ENCODE measurements at regions not wholly inside any gene's neighbourhood (a gene's known extent, or its start where the extent isn't known, plus 50 kb on each side); places are given as distances from the start of the nearest gene placed in this dataset.
A peak's percentile ranks its signal among the peaks of the same experiment; 100 is the strongest.

DNA sequence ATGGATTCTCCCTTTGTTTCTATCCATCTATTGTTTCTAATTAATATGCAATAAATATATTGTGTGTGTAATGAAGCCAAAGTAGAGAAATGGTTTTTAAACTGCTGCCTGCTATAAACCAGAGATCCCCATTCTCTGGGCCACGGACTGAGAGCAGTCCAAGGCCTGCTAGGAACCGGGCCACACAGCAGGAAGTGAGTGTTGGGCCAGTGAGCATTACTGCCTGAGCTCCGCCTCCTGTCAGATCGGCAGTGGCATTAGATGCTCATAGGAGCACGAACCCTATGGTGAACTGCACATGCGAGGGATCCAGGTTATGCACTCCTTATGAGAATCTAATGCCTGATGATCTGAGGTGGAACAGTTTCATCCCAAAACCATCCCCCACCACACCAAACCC lies 85.2 kb upstream of the POMGNT2 start:
- Histone ChIP-seq H3K9me1 (ENCODE audit: insufficient read depth, low read length) (peaks cover 30% of the 10 kb centered on the region), H3K4me2 (ENCODE audit: low read depth, low read length) (no peak overlapping the region), H3K4ac (ENCODE audit: low read depth, low read length) (peak overlapping the region; percentile 95), H2AK5ac (ENCODE audit: low read depth, low read length) (peak overlapping the region; percentile 98; the same call in 1 of the 2 replicates), H3K36me3 (ENCODE audit: control insufficient read depth, insufficient read depth, low read length) (no peaks in the 10 kb centered on the region), H4K20me1 (ENCODE audit: insufficient read depth, low read length) (no peaks in the 10 kb centered on the region), H3K79me1 (ENCODE audit: low read depth in 1 of 2, low read length in 2 of 2) (peaks cover 0 to 27% of the 10 kb centered on the region in 2 experiments; a peak in 2 of 4 replicates), H3K56ac (ENCODE audit: extremely low read depth, insufficient read depth, low read length) (peak overlapping the region; percentile 58; the same call in 1 of the 2 replicates), H3K27me3 (ENCODE audit: control insufficient read depth, insufficient read depth, low read length) (no peaks in the 10 kb centered on the region), H3K9me3 (ENCODE audit: control insufficient read depth, insufficient read depth, low read length) (no peaks in the 10 kb centered on the region), H2BK20ac (ENCODE audit: low read depth, low read length) (peak overlapping the region; percentile 91), H3K9ac (ENCODE audit: low read depth, low read length) (0 out of 2 replicates have a peak overlapping the region, but pooled peaks have one; percentile 0), H2BK5ac (ENCODE audit: low read depth, low read length, poor library complexity, severe bottlenecking) (peak overlapping the region; percentile 91), H3K27ac (ENCODE audit: insufficient read depth, low read length) (peak overlapping the region; percentile 93), H3K4me3 (ENCODE audit: insufficient read depth, low read depth, low read length) (no peak overlapping the region), H2AK9ac (replicated peaks; ENCODE audit: low read depth, low read length, poor library complexity) (peak overlapping the region; percentile 42), H4K5ac (ENCODE audit: low read depth, low read length) (peak overlapping the region; percentile 94), H2BK120ac (ENCODE audit: low read depth, low read length) (peak overlapping the region; percentile 98), H3K23ac (ENCODE audit: low read depth, low read length) (peak overlapping the region; percentile 81; the same call in 1 of the 2 replicates), H3K18ac (ENCODE audit: low read depth, low read length) (peak overlapping the region; percentile 90), H2AFZ (replicated peaks; ENCODE audit: low read length, poor library complexity) (peak overlapping the region; percentile 86), H4K91ac (ENCODE audit: insufficient read depth, low read depth, low read length) (peak overlapping the region; percentile 96), H2BK15ac (ENCODE audit: low read depth, low read length) (peak overlapping the region; percentile 95; the same call in 2 of the 3 replicates), H3K4me1 (ENCODE audit: control insufficient read depth, insufficient read depth, low read length) (peaks cover 19% of the 10 kb centered on the region), H3K14ac (replicated peaks; ENCODE audit: low read depth, low read length) (peak overlapping the region; percentile 87), H4K8ac (ENCODE audit: low read depth in 2 of 2, low read length in 2 of 2) (peak overlapping the region; percentile 70 to 91)
- 33% methylated on average over 1 of the region's 6 CpGs; no CpG with 5 or more reads in 1 of the 2 experiments for WGBS, 2 experiments (ENCODE audit: extremely low coverage in 2 of 2, insufficient read length in 1 of 2)
- DNase-seq (no peak), ATAC-seq (ENCODE audit: low read depth) (peak; percentile 19)
- POLR2A ChIA-PET (ENCODE audit: unreplicated experiment): no interaction called here
- in situ Hi-C loops (cut with MboI; ENCODE audit: low sequenced_read_pairs) (no loop called here), dilution Hi-C loops (cut with HindIII; ENCODE audit: low sequenced_read_pairs, unreplicated experiment) (no loop called here), intact Hi-C loops (cut with micrococcal nuclease) (no loop called here)
- no TSS peak for BruUV-seq (replicated peaks)
- TF ChIP-seq, protein P1, sequence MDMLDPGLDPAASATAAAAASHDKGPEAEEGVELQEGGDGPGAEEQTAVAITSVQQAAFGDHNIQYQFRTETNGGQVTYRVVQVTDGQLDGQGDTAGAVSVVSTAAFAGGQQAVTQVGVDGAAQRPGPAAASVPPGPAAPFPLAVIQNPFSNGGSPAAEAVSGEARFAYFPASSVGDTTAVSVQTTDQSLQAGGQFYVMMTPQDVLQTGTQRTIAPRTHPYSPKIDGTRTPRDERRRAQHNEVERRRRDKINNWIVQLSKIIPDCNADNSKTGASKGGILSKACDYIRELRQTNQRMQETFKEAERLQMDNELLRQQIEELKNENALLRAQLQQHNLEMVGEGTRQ (IDR thresholded peaks at IDR 0.05; ENCODE audit: low read depth, low read length): no peak
- TF ChIP-seq RCOR1 (IDR thresholded peaks at IDR 0.05; ENCODE audit: insufficient replicate concordance, low read length): no peak
- no peak for TF ChIP-seq RAD21 (IDR thresholded peaks at IDR 0.05; ENCODE audit: low read length)
- TF ChIP-seq NFE2L2 (IDR thresholded peaks at IDR 0.05; ENCODE audit: low read depth, low read length): no peak
- TF ChIP-seq, protein P2, sequence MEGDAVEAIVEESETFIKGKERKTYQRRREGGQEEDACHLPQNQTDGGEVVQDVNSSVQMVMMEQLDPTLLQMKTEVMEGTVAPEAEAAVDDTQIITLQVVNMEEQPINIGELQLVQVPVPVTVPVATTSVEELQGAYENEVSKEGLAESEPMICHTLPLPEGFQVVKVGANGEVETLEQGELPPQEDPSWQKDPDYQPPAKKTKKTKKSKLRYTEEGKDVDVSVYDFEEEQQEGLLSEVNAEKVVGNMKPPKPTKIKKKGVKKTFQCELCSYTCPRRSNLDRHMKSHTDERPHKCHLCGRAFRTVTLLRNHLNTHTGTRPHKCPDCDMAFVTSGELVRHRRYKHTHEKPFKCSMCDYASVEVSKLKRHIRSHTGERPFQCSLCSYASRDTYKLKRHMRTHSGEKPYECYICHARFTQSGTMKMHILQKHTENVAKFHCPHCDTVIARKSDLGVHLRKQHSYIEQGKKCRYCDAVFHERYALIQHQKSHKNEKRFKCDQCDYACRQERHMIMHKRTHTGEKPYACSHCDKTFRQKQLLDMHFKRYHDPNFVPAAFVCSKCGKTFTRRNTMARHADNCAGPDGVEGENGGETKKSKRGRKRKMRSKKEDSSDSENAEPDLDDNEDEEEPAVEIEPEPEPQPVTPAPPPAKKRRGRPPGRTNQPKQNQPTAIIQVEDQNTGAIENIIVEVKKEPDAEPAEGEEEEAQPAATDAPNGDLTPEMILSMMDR (conservative IDR thresholded peaks at IDR 0.05; ENCODE audit: low read depth, low read length): no peak
- no peak for TF ChIP-seq FOS (IDR thresholded peaks at IDR 0.05; ENCODE audit: low read depth, low read length)
- TF ChIP-seq POLR2A (IDR thresholded peaks at IDR 0.05; ENCODE audit: low read depth, low read length): no peak
- CTCF ChIA-PET: interaction anchor here (1.0 kb wide), 1 partner anchor 11 kb away, joined by 3 read pairs; no protein-coding TSS in a partner anchor

Data from IMR-90 (cell line).